ENCODE measurements at regions not wholly inside any gene's neighbourhood (a gene's known extent, or its start where the extent isn't known, plus 50 kb on each side); places are given as distances from the start of the nearest gene placed in this dataset.

DNA sequence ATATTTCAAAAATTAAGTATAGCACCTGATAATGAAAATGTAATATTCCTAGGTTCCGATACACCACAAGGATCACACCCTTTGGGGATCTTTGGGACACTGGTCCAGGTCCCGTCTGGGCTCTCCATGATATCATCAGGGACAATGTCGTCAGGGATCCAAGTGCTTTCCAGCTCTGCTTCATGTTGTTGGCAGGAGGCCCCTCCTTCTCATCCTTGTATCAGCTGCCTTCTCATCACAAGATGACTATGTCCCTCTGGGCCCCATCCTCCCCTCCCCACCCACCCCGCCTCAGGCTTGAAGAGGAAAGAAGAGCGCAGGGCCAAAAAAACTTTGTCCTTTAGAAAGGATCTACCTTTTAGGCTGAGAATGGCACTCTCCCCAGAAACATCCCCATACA, 128.3 kb upstream of the KLF3 start:
- TF ChIP-seq, protein P1, sequence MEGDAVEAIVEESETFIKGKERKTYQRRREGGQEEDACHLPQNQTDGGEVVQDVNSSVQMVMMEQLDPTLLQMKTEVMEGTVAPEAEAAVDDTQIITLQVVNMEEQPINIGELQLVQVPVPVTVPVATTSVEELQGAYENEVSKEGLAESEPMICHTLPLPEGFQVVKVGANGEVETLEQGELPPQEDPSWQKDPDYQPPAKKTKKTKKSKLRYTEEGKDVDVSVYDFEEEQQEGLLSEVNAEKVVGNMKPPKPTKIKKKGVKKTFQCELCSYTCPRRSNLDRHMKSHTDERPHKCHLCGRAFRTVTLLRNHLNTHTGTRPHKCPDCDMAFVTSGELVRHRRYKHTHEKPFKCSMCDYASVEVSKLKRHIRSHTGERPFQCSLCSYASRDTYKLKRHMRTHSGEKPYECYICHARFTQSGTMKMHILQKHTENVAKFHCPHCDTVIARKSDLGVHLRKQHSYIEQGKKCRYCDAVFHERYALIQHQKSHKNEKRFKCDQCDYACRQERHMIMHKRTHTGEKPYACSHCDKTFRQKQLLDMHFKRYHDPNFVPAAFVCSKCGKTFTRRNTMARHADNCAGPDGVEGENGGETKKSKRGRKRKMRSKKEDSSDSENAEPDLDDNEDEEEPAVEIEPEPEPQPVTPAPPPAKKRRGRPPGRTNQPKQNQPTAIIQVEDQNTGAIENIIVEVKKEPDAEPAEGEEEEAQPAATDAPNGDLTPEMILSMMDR (IDR thresholded peaks at IDR 0.05), result no peak
- no peak for TF ChIP-seq EZH2 (IDR thresholded peaks at IDR 0.05; ENCODE audit: borderline replicate concordance, insufficient read depth, low read depth, low read length, poor library complexity, severe bottlenecking)

All from B cell (primary cell).